ENCODE measurements at regions not wholly inside any gene's neighbourhood (a gene's known extent, or its start where the extent isn't known, plus 50 kb on each side); places are given as distances from the start of the nearest gene placed in this dataset.

DNA sequence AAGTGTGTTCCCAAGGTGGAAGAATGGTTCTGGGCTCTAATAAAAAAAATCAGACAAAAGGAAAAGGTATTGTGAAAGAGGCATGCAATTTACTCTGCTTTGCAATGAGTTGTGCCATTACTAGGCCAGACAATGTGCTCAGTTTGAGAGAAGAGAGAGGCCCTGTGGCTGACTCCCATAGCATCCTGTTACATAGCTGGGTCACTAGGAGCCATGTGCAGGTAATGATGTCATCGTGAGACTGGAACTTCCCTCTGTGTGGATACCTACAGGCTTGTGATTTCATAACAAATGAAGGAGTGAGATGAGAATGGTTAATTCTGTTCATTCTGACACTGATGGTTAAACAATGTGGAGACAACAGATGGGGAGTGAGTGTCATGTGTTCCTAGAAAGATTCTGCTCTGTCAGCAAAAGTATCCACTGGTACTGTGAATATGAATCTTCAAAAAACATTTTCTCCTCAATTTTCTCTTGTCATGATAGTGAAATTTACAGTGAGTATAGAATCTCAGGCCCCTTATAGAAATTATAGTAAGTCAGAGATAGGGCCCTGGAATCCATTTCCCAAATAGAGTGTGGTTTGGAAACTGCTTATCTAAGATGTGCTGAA, 648.7 kb upstream of the DPPA4 start:
- Histone ChIP-seq H3K79me2 (ENCODE audit: control insufficient read depth, insufficient read depth, low read length) (no peaks in the 10 kb centered on the region), H3K4me3 (no peak overlapping the region), H3K9me3 (replicated peaks; ENCODE audit: control insufficient read depth, insufficient read depth, low read length) (no peaks in the 10 kb centered on the region), H3K36me3 (ENCODE audit: control insufficient read depth in 2 of 2, insufficient read depth in 2 of 2, low read length in 1 of 2) (no peaks in the 10 kb centered on the region), H3K9ac (ENCODE audit: control insufficient read depth, insufficient read depth, low read length) (no peak overlapping the region), H3K4me1 (ENCODE audit: control insufficient read depth, insufficient read depth, low read length) (no peaks in the 10 kb centered on the region), H3K4me2 (ENCODE audit: control insufficient read depth, insufficient read depth) (no peak overlapping the region), H3K27ac (ENCODE audit: control insufficient read depth, insufficient read depth) (no peak overlapping the region), H3K27me3 (replicated peaks in 1 of 2; ENCODE audit: control insufficient read depth in 2 of 2, insufficient read depth in 2 of 2, low read length in 1 of 2) (no peaks in the 10 kb centered on the region), H4K20me1 (ENCODE audit: control insufficient read depth, insufficient read depth) (no peaks in the 10 kb centered on the region), H2AFZ (ENCODE audit: control insufficient read depth, low read depth, low read length) (no peak overlapping the region)
- no peak for TF ChIP-seq GATAD2B (conservative IDR thresholded peaks at IDR 0.05; ENCODE audit: low read depth)
- no TSS peak for BruUV-seq (replicated peaks)
- intact Hi-C loops (cut with micrococcal nuclease; ENCODE audit: unreplicated experiment) (no loop called here), in situ Hi-C loops (cut with MboI) (no loop called here)
- DNase-seq (ENCODE audit: low read depth, low spot score) (no peak), ATAC-seq (no peak), FAIRE-seq (no peak)
- ChIA-PET SMC1A (ENCODE audit: uncharacterized antibody, unreplicated experiment) (no interaction called here), RAD21 (ENCODE audit: unreplicated experiment) (no interaction called here), POLR2A (no interaction called here), CTCF (no interaction called here)
- WGBS (ENCODE audit: insufficient coverage, insufficient replicate concordance, low lambda C conversion rate, missing lambda C conversion rate): 0% methylated on average over 1 of the region's 1 CpG

- SMC1A ChIA-PET (ENCODE audit: uncharacterized antibody, unreplicated experiment): no interaction called here
- no peak for ATAC-seq
- intact Hi-C loops (cut with micrococcal nuclease; ENCODE audit: unreplicated experiment): no loop called here
- CTCF ChIA-PET: no interaction called here
- Histone ChIP-seq H3K9ac (ENCODE audit: control insufficient read depth, insufficient read depth, low read length) (no peak overlapping the region), H4K20me1 (ENCODE audit: control insufficient read depth, insufficient read depth) (no peaks in the 10 kb centered on the region), H3K9me3 (replicated peaks; ENCODE audit: control insufficient read depth, insufficient read depth, low read length) (no peaks in the 10 kb centered on the region), H3K4me2 (ENCODE audit: control insufficient read depth, insufficient read depth) (no peak overlapping the region), H3K79me2 (ENCODE audit: control insufficient read depth, insufficient read depth, low read length) (no peaks in the 10 kb centered on the region), H3K36me3 (ENCODE audit: control insufficient read depth in 2 of 2, insufficient read depth in 2 of 2, low read length in 1 of 2) (no peaks in the 10 kb centered on the region), H2AFZ (ENCODE audit: control insufficient read depth, low read depth, low read length) (no peak overlapping the region), H3K4me3 (no peak overlapping the region), H3K27ac (ENCODE audit: control insufficient read depth, insufficient read depth) (no peak overlapping the region), H3K4me1 (ENCODE audit: control insufficient read depth, insufficient read depth, low read length) (no peaks in the 10 kb centered on the region), H3K27me3 (replicated peaks in 1 of 2; ENCODE audit: control insufficient read depth in 2 of 2, insufficient read depth in 2 of 2, low read length in 1 of 2) (no peaks in the 10 kb centered on the region)
- FAIRE-seq: no peak
- RAD21 ChIA-PET (ENCODE audit: unreplicated experiment): no interaction called here
- in situ Hi-C loops (cut with MboI): no loop called here
- TF ChIP-seq POLR2AphosphoS2 (IDR thresholded peaks at IDR 0.05; ENCODE audit: low read depth, low read length) (no peak), POLR2A (IDR thresholded peaks at IDR 0.05; ENCODE audit: low read depth, low read length) (no peak), ELK1 (IDR thresholded peaks at IDR 0.05; ENCODE audit: low read depth, low read length) (no peak), ZBTB40 (IDR thresholded peaks at IDR 0.05; ENCODE audit: borderline replicate concordance) (no peak), NRF1 (conservative IDR thresholded peaks at IDR 0.05; ENCODE audit: low read depth, low read length) (no peak), EP300 (IDR thresholded peaks at IDR 0.05; ENCODE audit: borderline replicate concordance in 1 of 2, control insufficient read depth in 1 of 2, low read depth in 2 of 2, low read length in 2 of 2) (no peak)
- no TSS peak for BruUV-seq (replicated peaks)
- WGBS (ENCODE audit: insufficient coverage, insufficient replicate concordance, low lambda C conversion rate, missing lambda C conversion rate): 51% methylated on average over 9 of the region's 9 CpGs
- DNase-seq (ENCODE audit: low read depth, low spot score): no peak
- POLR2A ChIA-PET: no interaction called here
These were observed 657.5 kb upstream of the DPPA4 start for GRCh38 chr3:109994853-109995252.

Data from GM12878 (cell line).